ENCODE measurements at regions not wholly inside any gene's neighbourhood (a gene's known extent, or its start where the extent isn't known, plus 50 kb on each side); places are given as distances from the start of the nearest gene placed in this dataset.
A peak's percentile ranks its signal among the peaks of the same experiment; 100 is the strongest.
"Not testable (repeated sequence)": the region's sequence is repeated elsewhere in the genome, so short reads cannot be mapped to it uniquely, and the experiment has no call there.

- DNase-seq: no peak
Measured at GRCh38 chr3:104257486-104257885, 1109.2 kb upstream of the ALCAM start.

- no peak for DNase-seq
Measured at GRCh38 chr3:104263477-104263876, 1103.2 kb upstream of the ALCAM start.

- DNase-seq: not testable (repeated sequence)
Measured at GRCh38 chr3:104266219-104266618, 1100.5 kb upstream of the ALCAM start.

- DNase-seq: no peak
Measured at GRCh38 chr3:104269771-104270170, 1096.9 kb upstream of the ALCAM start.

- peak; percentile 11 for DNase-seq
Measured at GRCh38 chr3:104273046-104273649, 1093.6 kb upstream of the ALCAM start.

- no peak for DNase-seq
Measured at GRCh38 chr3:104275199-104275598, 1091.5 kb upstream of the ALCAM start.

- DNase-seq: no peak
Measured at GRCh38 chr3:104279617-104280016, 1087.1 kb upstream of the ALCAM start.

GRCh38 chr3:104281713-104282112, 1085.0 kb upstream of the ALCAM start:
- DNase-seq: no peak

- DNase-seq: no peak
Measured at GRCh38 chr3:104286645-104287044, 1080.1 kb upstream of the ALCAM start.

- DNase-seq: no peak
Measured at GRCh38 chr3:104291437-104291851, 1075.3 kb upstream of the ALCAM start.

GRCh38 chr3:104291878-104292277, 1074.8 kb upstream of the ALCAM start:
- no peak for DNase-seq

GRCh38 chr3:104297617-104298016, 1069.1 kb upstream of the ALCAM start:
- no peak for DNase-seq

- DNase-seq: no peak
Measured at GRCh38 chr3:104298662-104299061, 1068.0 kb upstream of the ALCAM start.

GRCh38 chr3:104316118-104316517, 1050.6 kb upstream of the ALCAM start:
- DNase-seq: no peak

- no peak for DNase-seq
Measured at GRCh38 chr3:104323226-104323625, 1043.5 kb upstream of the ALCAM start.

- peak; percentile 15 for DNase-seq
Measured at GRCh38 chr3:104347291-104347690, 1019.4 kb upstream of the ALCAM start.

GRCh38 chr3:104349836-104350235, 1016.9 kb upstream of the ALCAM start:
- DNase-seq: no peak

GRCh38 chr3:104353951-104354350, 1012.8 kb upstream of the ALCAM start:
- DNase-seq: no peak

GRCh38 chr3:104359546-104359945, 1007.2 kb upstream of the ALCAM start:
- no peak for DNase-seq

GRCh38 chr3:104360038-104360437, 1006.7 kb upstream of the ALCAM start:
- no peak for DNase-seq

- DNase-seq: not testable (repeated sequence)
Measured at GRCh38 chr3:104361748-104362147, 1005.0 kb upstream of the ALCAM start.

- no peak for DNase-seq
Measured at GRCh38 chr3:104362319-104362718, 1004.4 kb upstream of the ALCAM start.

- DNase-seq: no peak
Measured at GRCh38 chr3:104367000-104367399, 999.7 kb upstream of the ALCAM start.

- no peak for DNase-seq
Measured at GRCh38 chr3:104368760-104369159, 997.9 kb upstream of the ALCAM start.
